Activated T-cell treated with anti-CD3 and anti-CD28 coated beads, Interleukin-2, amount 50 U/mL, for 72 hours (primary cell): ENCODE measurements at regions not wholly inside any gene's neighbourhood (a gene's known extent, or its start where the extent isn't known, plus 50 kb on each side); places are given as distances from the start of the nearest gene placed in this dataset.

ENCODE experiments used
- ATAC-seq, 2 donors: fragments of 150-1000 bp; cut with Tn5 transposase; replicated peaks in 1 of 2; 2 replicates each; pipeline ENCODE4 v1.10.0; 2021; ENCODE audit warnings: moderate library complexity in 2 of 2, mild to moderate bottlenecking in 1 of 2
- DNase-seq, 2 donors: peaks; one replicate each; pipeline ENCODE4 v3.0.0; 2021 to 2022; ENCODE audit warnings: mixed read lengths in 1 of 2
- H3K27ac Mint-ChIP-seq: one replicate; pipeline ENCODE4 v1.8.0; 2022; ENCODE audit warnings: mild to moderate bottlenecking, moderate library complexity, mixed read lengths
- H3K27me3 Mint-ChIP-seq: one replicate; pipeline ENCODE4 v1.8.0; 2022; ENCODE audit warnings: low read depth, mixed read lengths
- H3K36me3 Mint-ChIP-seq, 2 donors: one replicate each; pipeline ENCODE4 v1.8.0; 2022; ENCODE audit warnings: mixed read lengths in 2 of 2, mild to moderate bottlenecking in 1 of 2; ENCODE audit not compliant: insufficient read depth in 2 of 2
- H3K4me1 Mint-ChIP-seq: one replicate; pipeline ENCODE4 v1.8.0; 2022; ENCODE audit warnings: low read depth, mixed read lengths
- H3K4me3 Mint-ChIP-seq, 2 donors: one replicate each; pipeline ENCODE4 v1.8.0; 2022; ENCODE audit warnings: mild to moderate bottlenecking in 2 of 2, mixed read lengths in 2 of 2, moderate library complexity in 2 of 2
- H3K9me3 Mint-ChIP-seq, 2 donors: one replicate each; pipeline ENCODE4 v1.8.0; 2022; ENCODE audit warnings: mixed read lengths in 2 of 2

GRCh38 chr5:89374144-89374784 is 491.3 kb upstream of the MEF2C start:
- H3K9me3 Mint-ChIP-seq, result peaks cover 0 to 1% of the 10 kb centered on the region in 2 donors
- H3K36me3 Mint-ChIP-seq, result no peaks in the 10 kb centered on the region
- no peaks in the 10 kb centered on the region for H3K4me1 Mint-ChIP-seq
- H3K4me3 Mint-ChIP-seq, result no peak overlapping the region
- H3K27me3 Mint-ChIP-seq, result no peaks in the 10 kb centered on the region
- DNase-seq (no peak), ATAC-seq (no peak)
- H3K27ac Mint-ChIP-seq, result no peak overlapping the region

- H3K9me3 Mint-ChIP-seq, result peaks cover 4 to 5% of the 10 kb centered on the region in 2 donors
- H3K27me3 Mint-ChIP-seq, result no peaks in the 10 kb centered on the region
- no peak for ATAC-seq
- no peak overlapping the region for H3K27ac Mint-ChIP-seq
- no peaks in the 10 kb centered on the region for H3K4me1 Mint-ChIP-seq
- no peak overlapping the region for H3K4me3 Mint-ChIP-seq
- H3K36me3 Mint-ChIP-seq, result no peaks in the 10 kb centered on the region
- no peak for DNase-seq
Observed at GRCh38 chr5:89372176-89372575, 489.2 kb upstream of the MEF2C start.

GRCh38 chr5:89371646-89372045 is 488.7 kb upstream of the MEF2C start:
- no peak overlapping the region for H3K4me3 Mint-ChIP-seq
- no peaks in the 10 kb centered on the region for H3K4me1 Mint-ChIP-seq

GRCh38 chr5:89359046-89359445 is 476.1 kb upstream of the MEF2C start:
- ATAC-seq (no peak), DNase-seq (no peak)
- H3K36me3 Mint-ChIP-seq, result no peaks in the 10 kb centered on the region
- H3K4me1 Mint-ChIP-seq, result no peaks in the 10 kb centered on the region
- no peaks in the 10 kb centered on the region for H3K9me3 Mint-ChIP-seq
- H3K27me3 Mint-ChIP-seq, result no peaks in the 10 kb centered on the region
- H3K27ac Mint-ChIP-seq, result no peak overlapping the region
- H3K4me3 Mint-ChIP-seq, result no peak overlapping the region

More at GRCh38 chr5:89371646-89372045, 488.7 kb upstream of the MEF2C start:
- H3K36me3 Mint-ChIP-seq, result no peaks in the 10 kb centered on the region
- ATAC-seq, result no peak
- no peaks in the 10 kb centered on the region for H3K27me3 Mint-ChIP-seq
- DNase-seq, result no peak
- H3K9me3 Mint-ChIP-seq, result peaks cover 4 to 5% of the 10 kb centered on the region in 2 donors
- no peak overlapping the region for H3K27ac Mint-ChIP-seq

- no peak for DNase-seq
- no peak for ATAC-seq
- no peaks in the 10 kb centered on the region for H3K36me3 Mint-ChIP-seq
- no peaks in the 10 kb centered on the region for H3K27me3 Mint-ChIP-seq
- H3K27ac Mint-ChIP-seq, result no peak overlapping the region
- no peaks in the 10 kb centered on the region for H3K9me3 Mint-ChIP-seq
- no peak overlapping the region for H3K4me3 Mint-ChIP-seq
- H3K4me1 Mint-ChIP-seq, result no peaks in the 10 kb centered on the region
Observed at GRCh38 chr5:89353837-89354551, 471.0 kb upstream of the MEF2C start.

GRCh38 chr5:89351975-89352374 is 469.0 kb upstream of the MEF2C start:
- no peaks in the 10 kb centered on the region for H3K4me1 Mint-ChIP-seq
- no peaks in the 10 kb centered on the region for H3K27me3 Mint-ChIP-seq
- H3K9me3 Mint-ChIP-seq, result no peaks in the 10 kb centered on the region
- no peak overlapping the region for H3K27ac Mint-ChIP-seq
- ATAC-seq (no peak), DNase-seq (no peak)
- no peaks in the 10 kb centered on the region for H3K36me3 Mint-ChIP-seq
- no peak overlapping the region for H3K4me3 Mint-ChIP-seq

GRCh38 chr5:89351222-89351621 is 468.2 kb upstream of the MEF2C start:
- Mint-ChIP-seq H3K36me3 (no peaks in the 10 kb centered on the region), H3K4me3 (no peak overlapping the region), H3K27ac (no peak overlapping the region), H3K4me1 (peaks cover 2% of the 10 kb centered on the region), H3K27me3 (no peaks in the 10 kb centered on the region), H3K9me3 (no peaks in the 10 kb centered on the region)
- DNase-seq, result no peak
- ATAC-seq, result no peak

GRCh38 chr5:89350684-89351083 is 467.7 kb upstream of the MEF2C start:
- H3K27ac Mint-ChIP-seq, result no peak overlapping the region
- no peaks in the 10 kb centered on the region for H3K36me3 Mint-ChIP-seq
- ATAC-seq (no peak), DNase-seq (no peak)
- H3K27me3 Mint-ChIP-seq, result no peaks in the 10 kb centered on the region
- no peak overlapping the region for H3K4me3 Mint-ChIP-seq
- H3K4me1 Mint-ChIP-seq, result peaks cover 6% of the 10 kb centered on the region
- H3K9me3 Mint-ChIP-seq, result no peaks in the 10 kb centered on the region

GRCh38 chr5:89349246-89349980 is 466.4 kb upstream of the MEF2C start:
- no peaks in the 10 kb centered on the region for H3K9me3 Mint-ChIP-seq
- peaks cover 6% of the 10 kb centered on the region for H3K27me3 Mint-ChIP-seq
- no peak overlapping the region for H3K4me3 Mint-ChIP-seq
- no peak for ATAC-seq
- H3K36me3 Mint-ChIP-seq, result no peaks in the 10 kb centered on the region
- no peak overlapping the region for H3K27ac Mint-ChIP-seq
- DNase-seq, result no peak
- H3K4me1 Mint-ChIP-seq, result peaks cover 6% of the 10 kb centered on the region

GRCh38 chr5:89346573-89346972 is 463.6 kb upstream of the MEF2C start:
- H3K4me1 Mint-ChIP-seq, result peaks cover 26% of the 10 kb centered on the region
- H3K27me3 Mint-ChIP-seq, result peaks cover 17% of the 10 kb centered on the region
- H3K36me3 Mint-ChIP-seq, result no peaks in the 10 kb centered on the region
- no peak overlapping the region for H3K27ac Mint-ChIP-seq
- no peaks in the 10 kb centered on the region for H3K9me3 Mint-ChIP-seq
- no peak for ATAC-seq
- no peak for DNase-seq
- no peak overlapping the region for H3K4me3 Mint-ChIP-seq

GRCh38 chr5:89343666-89344065 is 460.7 kb upstream of the MEF2C start:
- DNase-seq (peak in 1 of 2 donors; percentile 29), ATAC-seq (peak; percentile 41 to 78)
- H3K27ac Mint-ChIP-seq, result no peak overlapping the region
- H3K9me3 Mint-ChIP-seq, result no peaks in the 10 kb centered on the region
- H3K36me3 Mint-ChIP-seq, result no peaks in the 10 kb centered on the region
- H3K4me1 Mint-ChIP-seq, result peaks cover 26% of the 10 kb centered on the region
- H3K4me3 Mint-ChIP-seq, result no peak overlapping the region
- peaks cover 17% of the 10 kb centered on the region for H3K27me3 Mint-ChIP-seq

GRCh38 chr5:89342106-89342876 is 459.3 kb upstream of the MEF2C start:
- H3K27ac Mint-ChIP-seq, result no peak overlapping the region
- H3K4me1 Mint-ChIP-seq, result peaks cover 26% of the 10 kb centered on the region
- H3K27me3 Mint-ChIP-seq, result peaks cover 17% of the 10 kb centered on the region
- DNase-seq (no peak), ATAC-seq (no peak)
- no peak overlapping the region for H3K4me3 Mint-ChIP-seq
- H3K9me3 Mint-ChIP-seq, result peaks cover 0 to 2% of the 10 kb centered on the region in 2 donors
- no peaks in the 10 kb centered on the region for H3K36me3 Mint-ChIP-seq

- no peak for ATAC-seq
- peaks cover 18% of the 10 kb centered on the region for H3K4me1 Mint-ChIP-seq
Observed at GRCh38 chr5:89338935-89339334, 456.0 kb upstream of the MEF2C start.

More at GRCh38 chr5:89338935-89339334, 456.0 kb upstream of the MEF2C start:
- Mint-ChIP-seq H3K4me3 (no peak overlapping the region), H3K27ac (no peak overlapping the region), H3K27me3 (peaks cover 11% of the 10 kb centered on the region), H3K9me3 (peaks cover 0 to 4% of the 10 kb centered on the region in 2 donors), H3K36me3 (no peaks in the 10 kb centered on the region)
- DNase-seq, result no peak
